ENCODE measurements at regions not wholly inside any gene's neighbourhood (a gene's known extent, or its start where the extent isn't known, plus 50 kb on each side); places are given as distances from the start of the nearest gene placed in this dataset.

GRCh38 chr4:86523333-86523732, 70.8 kb upstream of the PTPN13 start:
- TF ChIP-seq POLR2A (IDR thresholded peaks at IDR 0.05): no peak
- no peak for TF ChIP-seq CTCF (IDR thresholded peaks at IDR 0.05 in 4 of 5, conservative IDR thresholded peaks at IDR 0.05 in 1 of 5)
